ENCODE measurements at regions not wholly inside any gene's neighbourhood (a gene's known extent, or its start where the extent isn't known, plus 50 kb on each side); places are given as distances from the start of the nearest gene placed in this dataset.

- DNase-seq: no peak
Observed at GRCh38 chr2:215681799-215682596, 246.1 kb upstream of the FN1 start.

GRCh38 chr2:215680605-215681598, 245.0 kb upstream of the FN1 start:
- no peak for DNase-seq

- DNase-seq: no peak
Observed at GRCh38 chr2:215678094-215678493, 242.2 kb upstream of the FN1 start.

- no peak for DNase-seq
Observed at GRCh38 chr2:215677481-215677880, 241.6 kb upstream of the FN1 start.

GRCh38 chr2:215672406-215672805, 236.5 kb upstream of the FN1 start:
- DNase-seq: no peak

- no peak for DNase-seq
Observed at GRCh38 chr2:215671691-215672090, 235.8 kb upstream of the FN1 start.

- no peak for DNase-seq
Observed at GRCh38 chr2:215671244-215671643, 235.4 kb upstream of the FN1 start.

- DNase-seq: no peak
Observed at GRCh38 chr2:215670396-215670795, 234.5 kb upstream of the FN1 start.

GRCh38 chr2:215668378-215668775, 232.5 kb upstream of the FN1 start:
- no peak for DNase-seq

- DNase-seq: no peak
Observed at GRCh38 chr2:215667585-215668377, 231.9 kb upstream of the FN1 start.

- no peak for DNase-seq
Observed at GRCh38 chr2:215664847-215665525, 229.1 kb upstream of the FN1 start.

- DNase-seq: no peak
Observed at GRCh38 chr2:215662715-215663114, 226.8 kb upstream of the FN1 start.

GRCh38 chr2:215660687-215661086, 224.8 kb upstream of the FN1 start:
- no peak for DNase-seq

- no peak for DNase-seq
Observed at GRCh38 chr2:215659650-215660049, 223.8 kb upstream of the FN1 start.

- no peak for DNase-seq
Observed at GRCh38 chr2:215658635-215659305, 222.9 kb upstream of the FN1 start.

- DNase-seq: no peak
Observed at GRCh38 chr2:215657844-215658243, 222.0 kb upstream of the FN1 start.

GRCh38 chr2:215654148-215654819, 218.4 kb upstream of the FN1 start:
- no peak for DNase-seq

GRCh38 chr2:215653344-215654030, 217.6 kb upstream of the FN1 start:
- no peak for DNase-seq

- DNase-seq: no peak
Observed at GRCh38 chr2:215652388-215652787, 216.5 kb upstream of the FN1 start.

GRCh38 chr2:215651412-215651811, 215.5 kb upstream of the FN1 start:
- no peak for DNase-seq

Measured in COR-L47 (cell line).